ENCODE measurements at regions not wholly inside any gene's neighbourhood (a gene's known extent, or its start where the extent isn't known, plus 50 kb on each side); places are given as distances from the start of the nearest gene placed in this dataset.
A peak's percentile ranks its signal among the peaks of the same experiment; 100 is the strongest.
"Not testable (repeated sequence)": the region's sequence is repeated elsewhere in the genome, so short reads cannot be mapped to it uniquely, and the experiment has no call there.

GRCh38 chr6:56904068-56904467 is 50.8 kb upstream of the BEND6 start:
- no peak for DNase-seq

- no peak for DNase-seq
These were observed 52.1 kb upstream of the BEND6 start for GRCh38 chr6:56902641-56903464.

- DNase-seq: no peak
These were observed 54.1 kb upstream of the BEND6 start for GRCh38 chr6:56900784-56901183.

GRCh38 chr6:56899753-56900152 is 55.2 kb upstream of the BEND6 start:
- no peak for DNase-seq

- no peak for DNase-seq
These were observed 55.6 kb upstream of the BEND6 start for GRCh38 chr6:56899311-56899710.

GRCh38 chr6:56897789-56898529 is 56.9 kb upstream of the BEND6 start:
- DNase-seq: no peak

GRCh38 chr6:56891754-56892153 is 63.2 kb upstream of the BEND6 start:
- DNase-seq: no peak

GRCh38 chr6:56890683-56891429 is 64.1 kb upstream of the BEND6 start:
- DNase-seq: peak; percentile 20

GRCh38 chr6:56890066-56890465 is 64.8 kb upstream of the BEND6 start:
- DNase-seq: no peak

- no peak for DNase-seq
These were observed 65.4 kb upstream of the BEND6 start for GRCh38 chr6:56889492-56889891.

GRCh38 chr6:56888687-56889086 is 66.2 kb upstream of the BEND6 start:
- no peak for DNase-seq

GRCh38 chr6:56887086-56887485 is 67.8 kb upstream of the BEND6 start:
- DNase-seq: no peak

- DNase-seq: no peak
These were observed 77.0 kb upstream of the BEND6 start for GRCh38 chr6:56877922-56878321.

- DNase-seq: no peak
These were observed 78.9 kb upstream of the BEND6 start for GRCh38 chr6:56875961-56876360.

GRCh38 chr6:56875523-56875922 is 79.4 kb upstream of the BEND6 start:
- no peak for DNase-seq

- no peak for DNase-seq
These were observed 80.6 kb upstream of the BEND6 start for GRCh38 chr6:56874328-56874727.

- not testable (repeated sequence) for DNase-seq
These were observed 84.9 kb upstream of the BEND6 start for GRCh38 chr6:56870053-56870452.

- no peak for DNase-seq
These were observed 85.6 kb upstream of the BEND6 start for GRCh38 chr6:56869346-56869745.

GRCh38 chr6:56868687-56869086 is 86.2 kb upstream of the BEND6 start:
- no peak for DNase-seq

- DNase-seq: no peak
These were observed 87.9 kb upstream of the BEND6 start for GRCh38 chr6:56866917-56867522.

GRCh38 chr6:56865081-56865875 is 89.6 kb upstream of the BEND6 start:
- DNase-seq: no peak

- no peak for DNase-seq
These were observed 90.7 kb upstream of the BEND6 start for GRCh38 chr6:56864171-56864616.
